Trophoblast cell (in vitro differentiated cells and primary cell): ENCODE measurements at regions not wholly inside any gene's neighbourhood (a gene's known extent, or its start where the extent isn't known, plus 50 kb on each side); places are given as distances from the start of the nearest gene placed in this dataset.

Source experiments
- DNase-seq, 2 donors: peaks; one replicate each; pipeline ENCODE4 v3.0.0-alpha.2; 2016
- H2AFZ ChIP-seq: 2 replicates; pipeline ENCODE4 v1.6.1; 2013; ENCODE audit warnings: low read length, moderate library complexity, mild to moderate bottlenecking; ENCODE audit not compliant: insufficient read depth, poor library complexity
- H2AK5ac ChIP-seq: 2 replicates; pipeline ENCODE4 v1.6.1; 2013; ENCODE audit warnings: mild to moderate bottlenecking, low read length
- H2BK120ac ChIP-seq: 2 replicates; pipeline ENCODE4 v1.6.1; 2013; ENCODE audit warnings: low read length, mild to moderate bottlenecking, moderate library complexity; ENCODE audit not compliant: insufficient read depth, poor library complexity
- H2BK12ac ChIP-seq: 2 replicates; pipeline ENCODE4 v1.6.1; 2013; ENCODE audit warnings: mild to moderate bottlenecking, low read length, moderate library complexity
- H2BK5ac ChIP-seq: 2 replicates; pipeline ENCODE4 v1.6.1; 2013; ENCODE audit warnings: low read length, low read depth, moderate library complexity, mild to moderate bottlenecking; ENCODE audit not compliant: poor library complexity
- H3K14ac ChIP-seq: 2 replicates; pipeline ENCODE4 v1.6.1; 2013; ENCODE audit warnings: mild to moderate bottlenecking, low read length
- H3K18ac ChIP-seq: 2 replicates; pipeline ENCODE4 v1.6.1; 2013; ENCODE audit warnings: mild to moderate bottlenecking, low read length
- H3K23ac ChIP-seq: 2 replicates; pipeline ENCODE4 v1.6.1; 2013; ENCODE audit warnings: low read length
- H3K27ac ChIP-seq: 2 replicates; pipeline ENCODE4 v1.5.1; 2013; ENCODE audit warnings: low read depth, mild to moderate bottlenecking, inconsistent platforms, low read length, moderate library complexity
- H3K27me3 ChIP-seq: 2 replicates; pipeline ENCODE4 v1.6.1; 2013; ENCODE audit warnings: inconsistent platforms, mild to moderate bottlenecking, low read length, moderate library complexity; ENCODE audit not compliant: insufficient read depth
- H3K36me3 ChIP-seq, 2 experiments: 1 replicate in 1 of 2; 2 replicates in 1 of 2; pipeline ENCODE4 v1.6.1; 2013; ENCODE audit warnings: low read length in 2 of 2, mild to moderate bottlenecking in 2 of 2, moderate library complexity in 1 of 2; ENCODE audit not compliant: insufficient read depth in 2 of 2, control insufficient read depth in 1 of 2
- H3K4ac ChIP-seq: 2 replicates; pipeline ENCODE4 v1.6.1; 2013; ENCODE audit warnings: low read depth, mild to moderate bottlenecking, low read length, moderate library complexity
- H3K4me1 ChIP-seq, 2 experiments: 1 replicate in 1 of 2; 2 replicates in 1 of 2; pipeline ENCODE4 v1.6.1; 2013; ENCODE audit warnings: low read length in 2 of 2, mild to moderate bottlenecking in 2 of 2, moderate library complexity in 1 of 2; ENCODE audit not compliant: insufficient read depth in 2 of 2, control insufficient read depth in 1 of 2
- H3K4me2 ChIP-seq: 2 replicates; pipeline ENCODE4 v1.6.1; 2013; ENCODE audit warnings: inconsistent platforms, mild to moderate bottlenecking, low read length, moderate library complexity
- H3K4me3 ChIP-seq: 2 replicates; pipeline ENCODE4 v1.5.1; 2013; ENCODE audit warnings: mild to moderate bottlenecking, low read depth, low read length, inconsistent platforms
- H3K79me1 ChIP-seq: one replicate; pipeline ENCODE4 v1.6.1; 2013; ENCODE audit warnings: low read length
- H3K79me2 ChIP-seq: 2 replicates; pipeline ENCODE4 v1.6.1; 2013; ENCODE audit warnings: low read length, mild to moderate bottlenecking; ENCODE audit not compliant: control insufficient read depth, insufficient read depth, poor library complexity
- H3K9ac ChIP-seq: 2 replicates; pipeline ENCODE4 v1.6.1; 2013; ENCODE audit warnings: mild to moderate bottlenecking, low read length
- H3K9me3 ChIP-seq: 2 replicates; pipeline ENCODE4 v1.6.1; 2013; ENCODE audit warnings: low read depth, mild to moderate bottlenecking, control low read depth, inconsistent platforms, low read length; ENCODE audit not compliant: insufficient read depth
- H4K12ac ChIP-seq: 2 replicates; pipeline ENCODE4 v1.6.1; 2013; ENCODE audit warnings: low read depth, mild to moderate bottlenecking, low read length, moderate library complexity
- H4K8ac ChIP-seq: 2 replicates; pipeline ENCODE4 v1.6.1; 2013; ENCODE audit warnings: low read depth, mild to moderate bottlenecking, low read length, moderate library complexity
- H4K91ac ChIP-seq: one replicate; pipeline ENCODE4 v1.6.1; 2013; ENCODE audit warnings: low read depth, mild to moderate bottlenecking, low read length, moderate library complexity
- WGBS: extraction: QIAGEN DNeasy Blood & Tissue Kit; methylation state at CpG from one replicate; pipeline ENCODE4 v1.1.7; 2013; ENCODE audit warnings: missing lambda C conversion rate; ENCODE audit not compliant: insufficient read length, insufficient coverage; ENCODE audit errors: extremely low coverage; 5-methylcytosine and 5-hydroxymethylcytosine counted together

DNA sequence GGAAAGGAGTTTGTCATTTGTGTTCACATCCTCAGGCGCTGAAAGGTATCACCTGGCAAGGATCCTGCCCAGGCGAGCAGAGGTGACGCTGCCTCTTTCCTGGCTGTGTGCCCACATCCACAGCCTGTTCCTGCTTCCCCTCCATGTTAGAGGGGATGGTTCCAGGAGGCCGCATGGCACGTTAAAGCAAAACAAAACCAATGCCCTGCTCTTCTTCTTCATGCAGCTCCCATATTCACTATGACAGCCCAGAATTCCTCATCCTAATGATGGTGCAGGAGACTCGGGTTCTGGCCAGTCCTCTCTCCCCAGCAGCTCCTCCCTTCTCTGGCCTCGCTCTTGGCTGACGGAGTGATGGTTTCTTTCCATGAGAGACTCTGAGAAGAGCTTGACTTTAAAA is 678.5 kb upstream of the ANKRD30A start:
- H4K12ac ChIP-seq = no peak overlapping the region
- no peaks in the 10 kb centered on the region for H3K79me2 ChIP-seq
- no peak overlapping the region for H3K4ac ChIP-seq
- H2BK5ac ChIP-seq = peak overlapping the region; percentile 18
- WGBS = no CpG with 5 or more reads among the region's 8 CpGs
- H3K4me3 ChIP-seq = no peak overlapping the region
- no peaks in the 10 kb centered on the region for H3K27me3 ChIP-seq
- peak overlapping the region; percentile 72 for H2BK120ac ChIP-seq
- peaks cover 6 to 21% of the 10 kb centered on the region in 2 experiments for H3K4me1 ChIP-seq
- H4K91ac ChIP-seq = peak overlapping the region; percentile 84
- H3K14ac ChIP-seq = peak overlapping the region; percentile 72
- no peak overlapping the region for H2AFZ ChIP-seq
- peak overlapping the region; percentile 59 for H2AK5ac ChIP-seq
- peak overlapping the region; percentile 33 for H3K9ac ChIP-seq
- peak overlapping the region; percentile 32 for H4K8ac ChIP-seq
- no peak overlapping the region for H3K23ac ChIP-seq
- peak overlapping the region; percentile 23 for H3K18ac ChIP-seq
- H3K4me2 ChIP-seq = no peak overlapping the region
- DNase-seq = no peak
- H3K36me3 ChIP-seq = no peaks in the 10 kb centered on the region
- H3K9me3 ChIP-seq = peaks cover 4% of the 10 kb centered on the region
- no peak overlapping the region for H3K27ac ChIP-seq
- peaks cover 35% of the 10 kb centered on the region for H3K79me1 ChIP-seq
- peak overlapping the region; percentile 100 for H2BK12ac ChIP-seq

DNA sequence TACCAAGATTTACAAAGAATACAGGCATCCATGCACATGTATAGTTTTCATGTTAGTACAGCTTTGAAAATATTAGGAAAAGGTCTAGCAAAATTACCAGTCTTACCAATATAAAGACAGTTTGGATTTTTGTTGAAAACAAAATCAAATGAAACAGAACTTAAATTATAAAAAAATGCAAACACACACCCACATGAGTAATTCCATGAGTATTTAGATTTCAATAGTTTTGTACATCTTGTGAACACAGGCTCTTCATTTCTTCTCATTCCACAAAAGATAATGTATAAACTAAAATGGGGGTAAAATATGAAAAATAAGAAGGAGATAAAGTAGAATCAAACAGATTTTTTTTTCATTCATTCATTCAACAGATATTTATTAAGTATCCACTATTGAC is 682.2 kb upstream of the ANKRD30A start:
- no peak overlapping the region for H2BK5ac ChIP-seq

DNA sequence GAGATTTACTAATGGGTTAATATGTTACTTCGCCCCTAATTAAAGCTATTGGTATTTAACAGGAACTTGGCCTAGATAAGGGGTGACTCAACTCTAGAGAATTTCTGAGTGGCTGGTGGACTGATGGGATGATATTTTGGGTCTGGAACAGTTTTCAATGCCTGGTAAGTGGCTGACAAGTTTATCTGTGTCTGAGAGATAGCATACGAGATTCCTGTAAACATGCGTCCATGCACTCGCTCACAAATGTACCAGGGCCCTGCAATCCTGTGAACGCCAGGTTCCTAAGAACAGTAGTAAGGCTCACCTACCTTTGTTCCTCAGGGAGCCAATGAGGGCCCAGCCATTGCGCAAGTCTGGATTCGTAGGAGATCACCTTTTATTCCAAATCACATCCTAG is 683.8 kb upstream of the ANKRD30A start:
- H3K27me3 ChIP-seq = no peaks in the 10 kb centered on the region
- H2AFZ ChIP-seq = no peak overlapping the region
- no peak overlapping the region for H4K8ac ChIP-seq
- no peak overlapping the region for H2AK5ac ChIP-seq
- H3K9ac ChIP-seq = no peak overlapping the region
- WGBS = no CpG with 5 or more reads among the region's 7 CpGs
- H3K14ac ChIP-seq = no peak overlapping the region
- H3K27ac ChIP-seq = peak overlapping the region; percentile 50
- H3K4me2 ChIP-seq = no peak overlapping the region
- H4K12ac ChIP-seq = no peak overlapping the region
- peaks cover 0 to 12% of the 10 kb centered on the region in 2 experiments for H3K4me1 ChIP-seq
- no peak overlapping the region for H3K4me3 ChIP-seq
- no peak overlapping the region for H3K18ac ChIP-seq
- peaks cover 2% of the 10 kb centered on the region for H3K9me3 ChIP-seq
- H2BK120ac ChIP-seq = no peak overlapping the region
- no peak overlapping the region for H2BK12ac ChIP-seq
- H3K79me2 ChIP-seq = no peaks in the 10 kb centered on the region
- DNase-seq = no peak
- peaks cover 19% of the 10 kb centered on the region for H3K79me1 ChIP-seq
- no peak overlapping the region for H2BK5ac ChIP-seq
- no peak overlapping the region for H3K23ac ChIP-seq
- H4K91ac ChIP-seq = no peak overlapping the region
- no peaks in the 10 kb centered on the region for H3K36me3 ChIP-seq
- H3K4ac ChIP-seq = no peak overlapping the region

More for the DNA sequence above, 682.2 kb upstream of the ANKRD30A start:
- no peak overlapping the region for H3K23ac ChIP-seq
- no peaks in the 10 kb centered on the region for H3K27me3 ChIP-seq
- peaks cover 0 to 8% of the 10 kb centered on the region in 2 experiments for H3K4me1 ChIP-seq
- H3K14ac ChIP-seq = no peak overlapping the region
- H3K79me1 ChIP-seq = peaks cover 25% of the 10 kb centered on the region
- no peak overlapping the region for H4K8ac ChIP-seq
- H2AK5ac ChIP-seq = no peak overlapping the region
- H3K18ac ChIP-seq = no peak overlapping the region
- H2AFZ ChIP-seq = no peak overlapping the region
- H2BK120ac ChIP-seq = no peak overlapping the region
- DNase-seq = no peak
- no peak overlapping the region for H2BK12ac ChIP-seq
- no peak overlapping the region for H3K4me3 ChIP-seq
- H3K9me3 ChIP-seq = peaks cover 4% of the 10 kb centered on the region
- no peak overlapping the region for H3K4ac ChIP-seq
- no peaks in the 10 kb centered on the region for H3K36me3 ChIP-seq
- H4K12ac ChIP-seq = no peak overlapping the region
- H3K79me2 ChIP-seq = no peaks in the 10 kb centered on the region
- H3K9ac ChIP-seq = no peak overlapping the region
- no peak overlapping the region for H4K91ac ChIP-seq
- no peak overlapping the region for H3K4me2 ChIP-seq
- no peak overlapping the region for H3K27ac ChIP-seq

DNA sequence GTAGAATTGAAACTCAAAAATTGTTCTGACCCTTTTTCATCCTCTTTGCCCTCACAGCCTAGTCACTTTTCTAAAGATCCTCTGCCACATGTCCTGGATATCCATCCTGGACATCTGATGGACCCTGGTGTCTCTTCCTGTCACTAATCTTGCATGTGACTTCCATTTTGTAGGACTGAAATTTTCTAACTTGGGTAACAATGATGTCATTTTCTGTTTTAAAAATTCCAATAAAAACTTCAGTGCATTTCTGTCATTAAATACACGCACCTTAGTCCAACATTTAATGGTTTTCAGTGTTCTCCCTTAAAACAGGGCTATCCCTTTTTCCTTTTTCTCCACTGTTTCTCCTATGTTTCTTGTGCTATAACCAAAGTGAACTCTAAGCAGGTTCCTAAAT is 684.9 kb upstream of the ANKRD30A start:
- H2BK5ac ChIP-seq = no peak overlapping the region
- no peak overlapping the region for H2BK12ac ChIP-seq
- H3K4me3 ChIP-seq = no peak overlapping the region
- DNase-seq = no peak
- H3K79me1 ChIP-seq = peaks cover 18% of the 10 kb centered on the region
- peaks cover 2% of the 10 kb centered on the region for H3K9me3 ChIP-seq
- no peak overlapping the region for H2AFZ ChIP-seq
- no peak overlapping the region for H3K4ac ChIP-seq
- no peaks in the 10 kb centered on the region for H3K79me2 ChIP-seq
- H3K4me2 ChIP-seq = no peak overlapping the region
- peak overlapping the region; percentile 40 for H2BK120ac ChIP-seq
- no peak overlapping the region for H4K12ac ChIP-seq
- H3K4me1 ChIP-seq = peaks cover 0 to 12% of the 10 kb centered on the region in 2 experiments
- H3K27me3 ChIP-seq = no peaks in the 10 kb centered on the region
- no peak overlapping the region for H3K23ac ChIP-seq
- H3K36me3 ChIP-seq = no peaks in the 10 kb centered on the region
- no peak overlapping the region for H3K27ac ChIP-seq
- no peak overlapping the region for H3K14ac ChIP-seq
- H3K9ac ChIP-seq = no peak overlapping the region
- WGBS = no CpG with 5 or more reads among the region's 1 CpG
- no peak overlapping the region for H3K18ac ChIP-seq
- no peak overlapping the region for H2AK5ac ChIP-seq
- no peak overlapping the region for H4K91ac ChIP-seq
- no peak overlapping the region for H4K8ac ChIP-seq
